C4-2B (cell line): ENCODE measurements at regions not wholly inside any gene's neighbourhood (a gene's known extent, or its start where the extent isn't known, plus 50 kb on each side); places are given as distances from the start of the nearest gene placed in this dataset.

Experiments used
- ZFX ChIP-seq: fragments of 450-650 bp; IDR thresholded peaks from 2 replicates; pipeline ENCODE4 v1.6.1; 2017
- TF ChIP-seq, protein P1 (sequence below): fragments of 450-650 bp; conservative IDR thresholded peaks from 2 replicates; pipeline ENCODE4 v1.5.1; 2017; ENCODE audit warnings: mild to moderate bottlenecking

DNA sequence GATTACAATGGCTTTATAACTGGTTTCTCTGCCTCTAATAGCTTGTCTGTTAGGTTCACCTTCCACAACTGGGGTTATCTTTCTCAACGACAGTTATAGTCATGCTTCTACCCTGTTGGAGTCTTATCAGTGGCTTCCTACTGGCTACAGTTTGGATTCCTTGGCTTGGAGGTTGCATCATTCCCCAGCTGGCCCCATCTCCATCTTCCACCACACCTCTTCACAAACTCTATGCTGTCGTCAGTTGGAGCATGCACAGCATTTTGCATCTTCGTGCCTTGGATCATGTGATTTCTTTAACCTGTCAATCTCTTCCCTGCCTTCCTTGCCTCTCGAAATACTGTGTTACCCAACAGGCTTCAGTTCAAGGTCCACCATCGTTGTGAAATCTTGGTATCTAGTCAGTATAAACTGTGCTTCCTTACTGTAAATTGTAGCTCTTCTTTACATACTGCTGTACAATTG lies 316.3 kb upstream of the CXCR4 start:
- TF ChIP-seq, protein P1, sequence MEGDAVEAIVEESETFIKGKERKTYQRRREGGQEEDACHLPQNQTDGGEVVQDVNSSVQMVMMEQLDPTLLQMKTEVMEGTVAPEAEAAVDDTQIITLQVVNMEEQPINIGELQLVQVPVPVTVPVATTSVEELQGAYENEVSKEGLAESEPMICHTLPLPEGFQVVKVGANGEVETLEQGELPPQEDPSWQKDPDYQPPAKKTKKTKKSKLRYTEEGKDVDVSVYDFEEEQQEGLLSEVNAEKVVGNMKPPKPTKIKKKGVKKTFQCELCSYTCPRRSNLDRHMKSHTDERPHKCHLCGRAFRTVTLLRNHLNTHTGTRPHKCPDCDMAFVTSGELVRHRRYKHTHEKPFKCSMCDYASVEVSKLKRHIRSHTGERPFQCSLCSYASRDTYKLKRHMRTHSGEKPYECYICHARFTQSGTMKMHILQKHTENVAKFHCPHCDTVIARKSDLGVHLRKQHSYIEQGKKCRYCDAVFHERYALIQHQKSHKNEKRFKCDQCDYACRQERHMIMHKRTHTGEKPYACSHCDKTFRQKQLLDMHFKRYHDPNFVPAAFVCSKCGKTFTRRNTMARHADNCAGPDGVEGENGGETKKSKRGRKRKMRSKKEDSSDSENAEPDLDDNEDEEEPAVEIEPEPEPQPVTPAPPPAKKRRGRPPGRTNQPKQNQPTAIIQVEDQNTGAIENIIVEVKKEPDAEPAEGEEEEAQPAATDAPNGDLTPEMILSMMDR, result no peak
- no peak for TF ChIP-seq ZFX
